Gastrocnemius medialis (tissue), 4 donors: ENCODE measurements at regions not wholly inside any gene's neighbourhood (a gene's known extent, or its start where the extent isn't known, plus 50 kb on each side); places are given as distances from the start of the nearest gene placed in this dataset.

Source experiments
- CTCF ChIP-seq, 5 experiments: fragments of 450-650 bp in 3 of 5; fragments of 200-600 bp in 2 of 5; sonication (generic) in 2 of 5; IDR thresholded peaks in 4 of 5; conservative IDR thresholded peaks in 1 of 5; 1 replicate in 4 of 5; 2 replicates in 1 of 5; pipeline ENCODE4 v1.5.1; 2016 to 2019; ENCODE audit warnings: antibody characterized with exemption in 5 of 5, mild to moderate bottlenecking in 3 of 5, moderate library complexity in 3 of 5
- POLR2A ChIP-seq, 2 donors: fragments of 450-650 bp; IDR thresholded peaks; one replicate each; pipeline ENCODE4 v1.6.1; 2017; ENCODE audit warnings: antibody characterized with exemption in 2 of 2, mild to moderate bottlenecking in 2 of 2, moderate library complexity in 2 of 2

DNA sequence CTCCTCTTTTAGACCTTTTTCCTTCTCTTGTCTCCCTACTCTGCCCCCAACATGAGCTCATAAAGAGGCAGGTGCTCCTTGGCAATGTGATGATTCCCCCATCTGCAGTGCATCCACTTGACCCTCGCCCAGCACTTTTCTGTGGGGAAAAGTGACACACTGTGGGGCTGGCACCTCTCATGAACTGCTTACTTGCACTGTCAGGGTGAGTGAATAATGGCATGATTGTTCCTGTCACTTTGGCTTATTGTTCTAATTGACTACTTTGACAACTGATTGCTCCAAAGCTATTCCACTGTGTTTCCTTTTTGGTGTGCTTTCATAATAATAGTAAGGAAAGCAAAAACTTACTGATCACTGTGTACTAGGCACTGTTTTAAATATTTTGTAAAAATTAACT, 253.3 kb upstream of the SUCLG2 start:
- TF ChIP-seq POLR2A (IDR thresholded peaks at IDR 0.05) (no peak), CTCF (IDR thresholded peaks at IDR 0.05 in 4 of 5, conservative IDR thresholded peaks at IDR 0.05 in 1 of 5) (no peak)
